GM23338 (cell line): ENCODE measurements at regions not wholly inside any gene's neighbourhood (a gene's known extent, or its start where the extent isn't known, plus 50 kb on each side); places are given as distances from the start of the nearest gene placed in this dataset.

Experiments
- ATAC-seq: fragments of 200-7000 bp; cut with Tn5 transposase; 3 replicates; pipeline ENCODE4 v1.9.1; 2020
- DNase-seq: peaks from one replicate; pipeline ENCODE4 v3.0.0-alpha.2; 2015; ENCODE audit warnings: low spot score
- H2AFZ ChIP-seq: fragments of 200-600 bp; sonication (generic); 2 replicates; pipeline ENCODE4 v1.8.0; 2016; ENCODE audit warnings: antibody characterized with exemption, mild to moderate bottlenecking, moderate library complexity
- H3F3A ChIP-seq: fragments of 200-600 bp; sonication (generic); replicated peaks from 2 replicates; pipeline ENCODE4 v1.8.0; 2017; ENCODE audit warnings: antibody characterized with exemption, mixed run types, low read depth
- H3K27ac ChIP-seq: fragments of 200-600 bp; sonication (generic); 2 replicates; pipeline ENCODE4 v1.6.1; 2016; ENCODE audit warnings: low read depth
- H3K27me3 ChIP-seq: fragments of 200-600 bp; sonication (generic); 2 replicates; pipeline ENCODE4 v1.8.0; 2016; ENCODE audit warnings: mild to moderate bottlenecking, mixed run types, moderate library complexity; ENCODE audit not compliant: insufficient read depth
- H3K36me3 ChIP-seq: fragments of 200-600 bp; sonication (generic); 2 replicates; pipeline ENCODE4 v1.8.0; 2016; ENCODE audit warnings: mild to moderate bottlenecking; ENCODE audit not compliant: insufficient read depth
- H3K4me1 ChIP-seq: fragments of 200-600 bp; sonication (generic); 2 replicates; pipeline ENCODE4 v1.8.0; 2016; ENCODE audit warnings: mild to moderate bottlenecking, moderate library complexity; ENCODE audit not compliant: insufficient read depth
- H3K4me2 ChIP-seq: fragments of 200-600 bp; sonication (generic); 2 replicates; pipeline ENCODE4 v1.7.1; 2017; ENCODE audit warnings: mixed run types
- H3K4me3 ChIP-seq: fragments of 200-600 bp; sonication (generic); 2 replicates; pipeline ENCODE4 v1.6.1; 2016; ENCODE audit warnings: mixed run types
- H3K79me2 ChIP-seq: fragments of 200-600 bp; sonication (generic); replicated peaks from 2 replicates; pipeline ENCODE4 v1.8.0; 2017; ENCODE audit warnings: mild to moderate bottlenecking; ENCODE audit not compliant: insufficient read depth
- H3K9me2 ChIP-seq: fragments of 200-600 bp; sonication (generic); 2 replicates; pipeline ENCODE4 v1.8.0; 2017; ENCODE audit not compliant: insufficient read depth
- H4K20me1 ChIP-seq: fragments of 200-600 bp; sonication (generic); replicated peaks from 2 replicates; pipeline ENCODE4 v1.8.0; 2017; ENCODE audit warnings: mild to moderate bottlenecking; ENCODE audit not compliant: insufficient read depth
- H3K27ac Mint-ChIP-seq: 2 replicates; pipeline ENCODE4 v1.8.0; 2020; ENCODE audit warnings: inconsistent platforms, mild to moderate bottlenecking, moderate library complexity, mixed read lengths
- H3K27me3 Mint-ChIP-seq: 3 replicates; pipeline ENCODE4 v1.8.0; 2022; ENCODE audit warnings: low read depth, mild to moderate bottlenecking, moderate library complexity, mixed read lengths, inconsistent platforms; ENCODE audit not compliant: insufficient read depth, poor library complexity
- H3K36me3 Mint-ChIP-seq: 3 replicates; pipeline ENCODE4 v1.8.0; 2021; ENCODE audit warnings: low read depth, mild to moderate bottlenecking, inconsistent platforms, moderate library complexity, mixed read lengths
- H3K4me1 Mint-ChIP-seq: 3 replicates; pipeline ENCODE4 v1.8.0; 2020; ENCODE audit warnings: mild to moderate bottlenecking, inconsistent platforms, mixed read lengths
- H3K4me3 Mint-ChIP-seq: 3 replicates; pipeline ENCODE4 v1.8.0; 2021; ENCODE audit warnings: moderate library complexity, mild to moderate bottlenecking, inconsistent platforms, mixed read lengths
- H3K9me3 Mint-ChIP-seq: 3 replicates; pipeline ENCODE4 v1.8.0; 2020; ENCODE audit warnings: moderate library complexity, mild to moderate bottlenecking, inconsistent platforms, mixed read lengths
- CREB1 ChIP-seq: fragments of 250-450 bp; sonication (Bioruptor Pico); IDR thresholded peaks from 2 replicates; pipeline ENCODE4 v1.5.0; 2020; ENCODE audit warnings: low read depth, mild to moderate bottlenecking, moderate library complexity
- CTCF ChIP-seq, 2 experiments: fragments of 200-600 bp in 1 of 2; sonication (generic) in 1 of 2; conservative IDR thresholded peaks; 2 replicates each; pipeline versions ENCODE4 v1.5.1 to v1.6.1; 2016 to 2017; ENCODE audit warnings: antibody characterized with exemption in 2 of 2, low read depth in 2 of 2, mild to moderate bottlenecking in 2 of 2, moderate library complexity in 1 of 2
- ETS1 ChIP-seq: IDR thresholded peaks from 2 replicates; pipeline ENCODE4 v1.6.1; 2016; ENCODE audit warnings: antibody characterized with exemption
- EZH2 ChIP-seq: fragments of 200-600 bp; sonication (generic); IDR thresholded peaks from one replicate; pipeline ENCODE4 v1.8.0; 2017; ENCODE audit warnings: antibody characterized with exemption, mild to moderate bottlenecking, low read depth; ENCODE audit not compliant: unreplicated experiment
- EZH2phosphoT487 ChIP-seq: fragments of 200-600 bp; sonication (generic); IDR thresholded peaks from one replicate; pipeline ENCODE4 v1.8.1; 2018; ENCODE audit warnings: antibody characterized with exemption; ENCODE audit not compliant: unreplicated experiment
- JUNB ChIP-seq: IDR thresholded peaks from one replicate; pipeline ENCODE4 v1.6.1; 2016; ENCODE audit warnings: antibody characterized with exemption; ENCODE audit not compliant: unreplicated experiment
- NANOG ChIP-seq: IDR thresholded peaks from 2 replicates; pipeline ENCODE4 v1.6.1; 2016; ENCODE audit warnings: antibody characterized with exemption, borderline replicate concordance
- POLR2AphosphoS5 ChIP-seq: IDR thresholded peaks from 2 replicates; pipeline ENCODE4 v1.6.1; 2016; ENCODE audit warnings: antibody characterized with exemption, low read depth
- REST ChIP-seq: IDR thresholded peaks from one replicate; pipeline ENCODE4 v1.6.1; 2018; ENCODE audit warnings: antibody characterized with exemption; ENCODE audit not compliant: unreplicated experiment
- STAT1 ChIP-seq: IDR thresholded peaks from one replicate; pipeline ENCODE4 v1.6.1; 2016; ENCODE audit warnings: antibody characterized with exemption; ENCODE audit not compliant: unreplicated experiment
- ZNF114 ChIP-seq: fragments of 250-450 bp; sonication (Bioruptor Pico); IDR thresholded peaks from 2 replicates; pipeline ENCODE4 v1.5.0; 2020; ENCODE audit warnings: mild to moderate bottlenecking, moderate library complexity
- ZNF331 ChIP-seq: fragments of 250-450 bp; sonication (Bioruptor Pico); IDR thresholded peaks from 2 replicates; pipeline ENCODE4 v1.5.0; 2020; ENCODE audit warnings: low read depth, mild to moderate bottlenecking, moderate library complexity
- TF ChIP-seq, protein P1 (sequence below): fragments of 250-450 bp; sonication (Bioruptor Pico); IDR thresholded peaks from 2 replicates; pipeline ENCODE4 v1.5.0; 2020; ENCODE audit warnings: mild to moderate bottlenecking, moderate library complexity

DNA sequence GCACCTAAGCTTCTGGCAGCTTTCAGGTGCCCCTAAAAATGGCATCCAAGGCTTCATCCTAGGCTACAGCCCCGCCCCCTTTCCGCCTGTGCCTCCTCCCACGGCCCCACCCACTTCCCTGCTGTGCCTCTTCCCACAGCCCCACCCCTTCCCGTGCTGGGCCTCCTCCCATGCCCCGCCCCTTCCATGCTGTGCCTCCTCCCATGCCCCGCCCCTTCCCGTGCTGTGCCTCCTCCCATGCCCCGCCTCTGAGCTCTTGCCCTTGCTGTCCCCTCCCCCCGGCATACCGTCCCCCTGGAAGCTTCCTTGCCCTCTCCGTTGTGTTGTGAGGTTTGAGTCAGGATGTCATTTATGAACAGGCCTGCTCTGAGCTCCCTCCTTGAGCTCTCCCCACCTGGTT lies 228.5 kb upstream of the AJAP1 start:
- Histone ChIP-seq H4K20me1 (no peaks in the 10 kb centered on the region), H3K36me3 (0 out of 2 replicates have a peak, but pooled peaks cover 7% of the 10 kb centered on the region), H3K4me1 (no peaks in the 10 kb centered on the region), H3K4me3 (no peak overlapping the region), H3F3A (peaks cover 7% of the 10 kb centered on the region; the same call in 1 of the 2 replicates), H3K9me2 (no peaks in the 10 kb centered on the region), H2AFZ (no peak overlapping the region), H3K27me3 (no peaks in the 10 kb centered on the region), H3K4me2 (no peak overlapping the region), H3K27ac (no peak overlapping the region), H3K79me2 (no peaks in the 10 kb centered on the region)
- ATAC-seq (no peak), DNase-seq (no peak)
- H3K36me3 Mint-ChIP-seq, result peaks cover 22% of the 10 kb centered on the region
- peaks cover 2% of the 10 kb centered on the region for H3K27me3 Mint-ChIP-seq
- H3K27ac Mint-ChIP-seq, result no peak overlapping the region
- no peak overlapping the region for H3K4me3 Mint-ChIP-seq
- TF ChIP-seq ETS1, result no peak
- TF ChIP-seq, protein P1, sequence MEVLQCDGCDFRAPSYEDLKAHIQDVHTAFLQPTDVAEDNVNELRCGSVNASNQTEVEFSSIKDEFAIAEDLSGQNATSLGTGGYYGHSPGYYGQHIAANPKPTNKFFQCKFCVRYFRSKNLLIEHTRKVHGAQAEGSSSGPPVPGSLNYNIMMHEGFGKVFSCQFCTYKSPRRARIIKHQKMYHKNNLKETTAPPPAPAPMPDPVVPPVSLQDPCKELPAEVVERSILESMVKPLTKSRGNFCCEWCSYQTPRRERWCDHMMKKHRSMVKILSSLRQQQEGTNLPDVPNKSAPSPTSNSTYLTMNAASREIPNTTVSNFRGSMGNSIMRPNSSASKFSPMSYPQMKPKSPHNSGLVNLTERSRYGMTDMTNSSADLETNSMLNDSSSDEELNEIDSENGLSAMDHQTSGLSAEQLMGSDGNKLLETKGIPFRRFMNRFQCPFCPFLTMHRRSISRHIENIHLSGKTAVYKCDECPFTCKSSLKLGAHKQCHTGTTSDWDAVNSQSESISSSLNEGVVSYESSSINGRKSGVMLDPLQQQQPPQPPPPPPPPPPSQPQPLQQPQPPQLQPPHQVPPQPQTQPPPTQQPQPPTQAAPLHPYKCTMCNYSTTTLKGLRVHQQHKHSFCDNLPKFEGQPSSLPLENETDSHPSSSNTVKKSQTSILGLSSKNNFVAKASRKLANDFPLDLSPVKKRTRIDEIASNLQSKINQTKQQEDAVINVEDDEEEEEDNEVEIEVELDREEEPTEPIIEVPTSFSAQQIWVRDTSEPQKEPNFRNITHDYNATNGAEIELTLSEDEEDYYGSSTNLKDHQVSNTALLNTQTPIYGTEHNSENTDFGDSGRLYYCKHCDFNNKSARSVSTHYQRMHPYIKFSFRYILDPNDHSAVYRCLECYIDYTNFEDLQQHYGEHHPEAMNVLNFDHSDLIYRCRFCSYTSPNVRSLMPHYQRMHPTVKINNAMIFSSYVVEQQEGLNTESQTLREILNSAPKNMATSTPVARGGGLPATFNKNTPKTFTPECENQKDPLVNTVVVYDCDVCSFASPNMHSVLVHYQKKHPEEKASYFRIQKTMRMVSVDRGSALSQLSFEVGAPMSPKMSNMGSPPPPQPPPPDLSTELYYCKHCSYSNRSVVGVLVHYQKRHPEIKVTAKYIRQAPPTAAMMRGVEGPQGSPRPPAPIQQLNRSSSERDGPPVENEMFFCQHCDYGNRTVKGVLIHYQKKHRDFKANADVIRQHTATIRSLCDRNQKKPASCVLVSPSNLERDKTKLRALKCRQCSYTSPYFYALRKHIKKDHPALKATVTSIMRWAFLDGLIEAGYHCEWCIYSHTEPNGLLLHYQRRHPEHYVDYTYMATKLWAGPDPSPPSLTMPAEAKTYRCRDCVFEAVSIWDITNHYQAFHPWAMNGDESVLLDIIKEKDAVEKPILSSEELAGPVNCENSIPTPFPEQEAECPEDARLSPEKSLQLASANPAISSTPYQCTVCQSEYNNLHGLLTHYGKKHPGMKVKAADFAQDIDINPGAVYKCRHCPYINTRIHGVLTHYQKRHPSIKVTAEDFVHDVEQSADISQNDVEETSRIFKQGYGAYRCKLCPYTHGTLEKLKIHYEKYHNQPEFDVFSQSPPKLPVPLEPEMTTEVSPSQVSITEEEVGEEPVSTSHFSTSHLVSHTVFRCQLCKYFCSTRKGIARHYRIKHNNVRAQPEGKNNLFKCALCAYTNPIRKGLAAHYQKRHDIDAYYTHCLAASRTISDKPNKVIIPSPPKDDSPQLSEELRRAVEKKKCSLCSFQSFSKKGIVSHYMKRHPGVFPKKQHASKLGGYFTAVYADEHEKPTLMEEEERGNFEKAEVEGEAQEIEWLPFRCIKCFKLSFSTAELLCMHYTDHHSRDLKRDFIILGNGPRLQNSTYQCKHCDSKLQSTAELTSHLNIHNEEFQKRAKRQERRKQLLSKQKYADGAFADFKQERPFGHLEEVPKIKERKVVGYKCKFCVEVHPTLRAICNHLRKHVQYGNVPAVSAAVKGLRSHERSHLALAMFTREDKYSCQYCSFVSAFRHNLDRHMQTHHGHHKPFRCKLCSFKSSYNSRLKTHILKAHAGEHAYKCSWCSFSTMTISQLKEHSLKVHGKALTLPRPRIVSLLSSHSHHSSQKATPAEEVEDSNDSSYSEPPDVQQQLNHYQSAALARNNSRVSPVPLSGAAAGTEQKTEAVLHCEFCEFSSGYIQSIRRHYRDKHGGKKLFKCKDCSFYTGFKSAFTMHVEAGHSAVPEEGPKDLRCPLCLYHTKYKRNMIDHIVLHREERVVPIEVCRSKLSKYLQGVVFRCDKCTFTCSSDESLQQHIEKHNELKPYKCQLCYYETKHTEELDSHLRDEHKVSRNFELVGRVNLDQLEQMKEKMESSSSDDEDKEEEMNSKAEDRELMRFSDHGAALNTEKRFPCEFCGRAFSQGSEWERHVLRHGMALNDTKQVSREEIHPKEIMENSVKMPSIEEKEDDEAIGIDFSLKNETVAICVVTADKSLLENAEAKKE (CRISPR knock-in tag), result no peak
- no peak for TF ChIP-seq CTCF (conservative IDR thresholded peaks at IDR 0.05; ENCODE audit: low read depth in 2 of 2)
- TF ChIP-seq EZH2phosphoT487, result no peak
- TF ChIP-seq ZNF331 (CRISPR knock-in tag), result no peak
- no peak for TF ChIP-seq ZNF114 (CRISPR knock-in tag)
- TF ChIP-seq JUNB, result no peak
- TF ChIP-seq POLR2AphosphoS5, result no peak
- no peak for TF ChIP-seq REST
- TF ChIP-seq EZH2, result no peak
- no peak for TF ChIP-seq CREB1 (CRISPR knock-in tag)
- TF ChIP-seq NANOG, result no peak
- no peak for TF ChIP-seq STAT1
- H3K4me1 Mint-ChIP-seq, result no peaks in the 10 kb centered on the region
- H3K9me3 Mint-ChIP-seq, result peaks cover 99% of the 10 kb centered on the region
